Osteoblast (primary cell): ENCODE measurements at regions not wholly inside any gene's neighbourhood (a gene's known extent, or its start where the extent isn't known, plus 50 kb on each side); places are given as distances from the start of the nearest gene placed in this dataset.

Source experiments
- DNase-seq: peaks from one replicate; pipeline ENCODE4 v3.0.0; 2011; ENCODE audit warnings: low spot score, mixed read lengths; ENCODE audit not compliant: insufficient read length; ENCODE audit errors: missing footprints
- H2AFZ ChIP-seq: 2 replicates; pipeline ENCODE4 v1.6.0; 2011; ENCODE audit warnings: mild to moderate bottlenecking, low read length
- H3K27ac ChIP-seq: 2 replicates; pipeline ENCODE4 v1.5.1; 2011; ENCODE audit warnings: mild to moderate bottlenecking, low read depth, low read length, moderate library complexity
- H3K27me3 ChIP-seq: 2 replicates; pipeline ENCODE4 v1.6.0; 2012; ENCODE audit warnings: mild to moderate bottlenecking, control low read depth, inconsistent platforms, low read length, moderate library complexity; ENCODE audit not compliant: insufficient read depth
- H3K36me3 ChIP-seq: 2 replicates; pipeline ENCODE4 v1.5.1; 2011; ENCODE audit warnings: mild to moderate bottlenecking, low read length, control low read depth, moderate library complexity; ENCODE audit not compliant: insufficient read depth
- H3K4me1 ChIP-seq: 2 replicates; pipeline ENCODE4 v1.5.1; 2011; ENCODE audit warnings: mild to moderate bottlenecking, low read length, control low read depth, moderate library complexity; ENCODE audit not compliant: insufficient read depth
- H3K4me2 ChIP-seq: 2 replicates; pipeline ENCODE4 v1.6.0; 2011; ENCODE audit warnings: mild to moderate bottlenecking, low read length; ENCODE audit not compliant: insufficient read depth
- H3K4me3 ChIP-seq: fragments of 200-600 bp; sonication (generic); 3 replicates; pipeline ENCODE4 v1.5.1; 2012; ENCODE audit warnings: mild to moderate bottlenecking, low read length, inconsistent platforms; ENCODE audit not compliant: insufficient read depth
- H3K79me2 ChIP-seq: 2 replicates; pipeline ENCODE4 v1.6.0; 2012; ENCODE audit warnings: mild to moderate bottlenecking, low read length, control low read depth, inconsistent platforms; ENCODE audit not compliant: insufficient read depth
- H3K9me3 ChIP-seq: 2 replicates; pipeline ENCODE4 v1.5.1; 2011; ENCODE audit warnings: low read depth, low read length, control low read depth
- H4K20me1 ChIP-seq: 2 replicates; pipeline ENCODE4 v1.6.0; 2012; ENCODE audit warnings: mild to moderate bottlenecking, low read length, control low read depth; ENCODE audit not compliant: insufficient read depth
- TF ChIP-seq, protein P1 (sequence below): IDR thresholded peaks from 2 replicates; pipeline ENCODE4 v1.5.1; 2011; ENCODE audit warnings: mild to moderate bottlenecking, low read depth, low read length, moderate library complexity; ENCODE audit errors: extremely low read depth

DNA sequence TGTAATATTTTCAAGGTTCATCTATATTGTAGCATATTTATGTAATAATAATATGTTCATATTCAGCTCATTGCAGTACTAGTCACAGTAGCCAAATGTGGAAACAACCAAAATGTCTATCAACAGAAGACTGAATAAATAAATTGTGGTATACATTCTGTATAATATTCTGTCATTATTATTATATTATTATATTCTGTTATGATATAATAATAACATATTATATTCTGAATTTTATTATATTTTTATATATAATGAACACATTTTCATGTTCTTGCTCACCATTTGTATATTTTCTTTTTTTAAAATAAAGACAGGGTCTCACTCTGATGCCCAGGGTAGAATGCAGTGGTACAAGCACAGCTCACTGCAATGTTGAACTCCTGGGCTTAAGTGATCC lies 91.2 kb upstream of the STARD3NL start:
- Histone ChIP-seq H3K36me3 (no peaks in the 10 kb centered on the region), H3K4me3 (no peak overlapping the region), H3K4me2 (no peak overlapping the region), H3K27me3 (no peaks in the 10 kb centered on the region), H2AFZ (no peak overlapping the region), H3K27ac (no peak overlapping the region), H3K79me2 (no peaks in the 10 kb centered on the region), H4K20me1 (no peaks in the 10 kb centered on the region), H3K9me3 (no peaks in the 10 kb centered on the region), H3K4me1 (no peaks in the 10 kb centered on the region)
- no peak for DNase-seq
- TF ChIP-seq, protein P1, sequence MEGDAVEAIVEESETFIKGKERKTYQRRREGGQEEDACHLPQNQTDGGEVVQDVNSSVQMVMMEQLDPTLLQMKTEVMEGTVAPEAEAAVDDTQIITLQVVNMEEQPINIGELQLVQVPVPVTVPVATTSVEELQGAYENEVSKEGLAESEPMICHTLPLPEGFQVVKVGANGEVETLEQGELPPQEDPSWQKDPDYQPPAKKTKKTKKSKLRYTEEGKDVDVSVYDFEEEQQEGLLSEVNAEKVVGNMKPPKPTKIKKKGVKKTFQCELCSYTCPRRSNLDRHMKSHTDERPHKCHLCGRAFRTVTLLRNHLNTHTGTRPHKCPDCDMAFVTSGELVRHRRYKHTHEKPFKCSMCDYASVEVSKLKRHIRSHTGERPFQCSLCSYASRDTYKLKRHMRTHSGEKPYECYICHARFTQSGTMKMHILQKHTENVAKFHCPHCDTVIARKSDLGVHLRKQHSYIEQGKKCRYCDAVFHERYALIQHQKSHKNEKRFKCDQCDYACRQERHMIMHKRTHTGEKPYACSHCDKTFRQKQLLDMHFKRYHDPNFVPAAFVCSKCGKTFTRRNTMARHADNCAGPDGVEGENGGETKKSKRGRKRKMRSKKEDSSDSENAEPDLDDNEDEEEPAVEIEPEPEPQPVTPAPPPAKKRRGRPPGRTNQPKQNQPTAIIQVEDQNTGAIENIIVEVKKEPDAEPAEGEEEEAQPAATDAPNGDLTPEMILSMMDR = no peak

DNA sequence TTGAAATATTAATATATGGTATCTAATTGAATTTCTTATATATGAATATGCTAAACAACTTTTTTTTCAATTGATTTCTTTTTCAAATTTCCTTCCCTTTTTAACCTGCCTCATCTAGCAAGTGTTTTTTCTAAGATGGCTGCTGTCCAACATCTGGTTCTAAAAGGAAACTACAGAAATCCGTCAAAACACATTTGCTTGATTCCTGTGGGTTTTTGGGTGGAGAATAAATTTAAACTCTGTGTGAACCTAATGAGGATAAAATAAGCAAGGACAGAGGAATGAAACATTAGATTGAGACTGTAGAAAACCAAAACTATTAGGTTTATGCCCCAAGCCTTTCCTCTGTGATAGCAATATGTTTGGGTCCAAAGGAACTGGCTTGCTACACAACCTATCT lies 75.5 kb upstream of the STARD3NL start:
- Histone ChIP-seq H3K27me3 (no peaks in the 10 kb centered on the region), H3K4me2 (peak overlapping the region; percentile 48), H2AFZ (no peak overlapping the region), H3K36me3 (no peaks in the 10 kb centered on the region), H4K20me1 (no peaks in the 10 kb centered on the region), H3K27ac (no peak overlapping the region), H3K4me3 (no peak overlapping the region), H3K9me3 (no peaks in the 10 kb centered on the region), H3K79me2 (no peaks in the 10 kb centered on the region), H3K4me1 (peaks cover 5% of the 10 kb centered on the region)
- TF ChIP-seq, protein P1 = no peak
- DNase-seq = no peak

DNA sequence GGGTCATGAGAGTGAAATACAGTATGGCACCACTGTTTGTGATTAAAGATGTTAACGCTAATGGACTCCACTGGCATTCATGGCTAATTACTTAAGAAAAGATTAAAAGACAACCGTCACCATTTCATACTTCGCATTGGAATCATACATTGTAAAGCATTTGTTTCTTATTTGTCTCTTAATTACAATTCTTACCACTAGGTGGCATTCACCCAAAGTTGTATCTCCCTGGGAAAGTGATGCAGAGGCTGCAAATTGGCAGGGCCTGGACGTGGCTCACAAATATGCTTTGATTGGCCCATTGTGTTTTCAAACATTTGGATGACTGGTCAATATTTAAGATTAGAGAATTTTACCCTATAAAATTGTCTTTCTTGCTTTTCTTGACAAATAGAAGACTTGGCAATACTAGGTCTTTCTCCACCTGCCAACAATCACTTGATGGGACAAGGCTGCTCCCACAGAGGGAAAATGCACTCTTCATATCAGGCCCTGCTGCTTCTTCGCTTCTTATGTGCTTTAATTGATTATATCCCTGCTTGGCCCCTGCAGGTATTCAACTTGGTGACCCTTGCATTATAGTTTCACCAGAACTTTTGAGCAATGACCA lies 72.1 kb upstream of the STARD3NL start:
- H3K9me3 ChIP-seq = no peaks in the 10 kb centered on the region
- H2AFZ ChIP-seq = no peak overlapping the region
- no peak overlapping the region for H3K4me3 ChIP-seq
- no peak for DNase-seq
- H3K36me3 ChIP-seq = no peaks in the 10 kb centered on the region
- H4K20me1 ChIP-seq = no peaks in the 10 kb centered on the region
- TF ChIP-seq, protein P1 = peak; percentile 65
- H3K4me1 ChIP-seq = peaks cover 5% of the 10 kb centered on the region
- H3K4me2 ChIP-seq = no peak overlapping the region
- peaks cover 10% of the 10 kb centered on the region for H3K27me3 ChIP-seq
- no peak overlapping the region for H3K27ac ChIP-seq
- no peaks in the 10 kb centered on the region for H3K79me2 ChIP-seq

DNA sequence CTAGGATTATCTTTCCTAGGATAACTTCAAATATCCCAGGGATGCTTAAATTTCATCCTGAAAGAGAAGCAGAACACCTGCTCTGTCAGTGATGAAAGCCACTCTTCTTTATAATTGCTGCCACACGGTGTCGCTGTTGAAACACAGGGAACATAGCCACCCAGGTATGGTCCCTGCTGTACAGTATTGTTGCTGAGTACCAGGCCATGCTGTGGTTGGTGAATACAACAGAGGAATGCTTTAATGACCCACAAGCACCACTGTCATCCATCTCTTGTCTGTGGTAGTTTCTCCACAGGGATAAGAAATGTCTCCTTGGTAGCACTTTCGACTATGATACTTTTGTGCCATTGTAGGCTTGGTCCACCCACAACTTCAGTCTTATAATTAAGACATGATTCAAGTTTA lies 70.6 kb upstream of the STARD3NL start:
- DNase-seq = no peak
- TF ChIP-seq, protein P1 = peak; percentile 80

More for the DNA sequence above, 70.6 kb upstream of the STARD3NL start:
- H3K27me3 ChIP-seq = peaks cover 10% of the 10 kb centered on the region
- no peak overlapping the region for H3K27ac ChIP-seq
- H3K36me3 ChIP-seq = no peaks in the 10 kb centered on the region
- no peak overlapping the region for H3K4me3 ChIP-seq
- H4K20me1 ChIP-seq = no peaks in the 10 kb centered on the region
- no peak overlapping the region for H3K4me2 ChIP-seq
- no peaks in the 10 kb centered on the region for H3K79me2 ChIP-seq
- no peaks in the 10 kb centered on the region for H3K9me3 ChIP-seq
- H3K4me1 ChIP-seq = peaks cover 4% of the 10 kb centered on the region
- H2AFZ ChIP-seq = no peak overlapping the region
